ENCODE measurements at regions not wholly inside any gene's neighbourhood (a gene's known extent, or its start where the extent isn't known, plus 50 kb on each side); places are given as distances from the start of the nearest gene placed in this dataset.

- no peak for FAIRE-seq
Measured at GRCh38 chr10:36362257-36362656, 720.2 kb upstream of the FZD8 start.

DNA sequence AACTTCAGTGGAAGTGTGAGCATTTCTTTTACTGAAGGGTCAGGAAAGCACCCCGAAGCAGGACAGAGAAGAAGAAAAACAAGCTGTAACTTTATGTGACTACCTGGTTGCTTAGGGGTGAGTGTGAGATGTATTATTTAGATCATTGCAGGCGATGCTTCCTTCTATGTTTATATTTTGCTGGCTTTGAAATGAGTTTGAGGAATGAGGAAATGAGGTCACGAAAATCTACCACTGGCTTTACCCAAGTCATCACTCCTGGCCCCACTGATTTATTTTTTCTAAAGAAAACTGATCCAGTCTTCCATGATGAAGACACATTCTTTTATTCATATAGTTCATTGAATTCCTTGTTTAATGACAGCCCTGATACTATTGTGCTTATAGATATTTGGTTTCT lies 716.6 kb upstream of the FZD8 start:
- Histone ChIP-seq H3K9ac (replicated peaks; ENCODE audit: extremely low read depth, insufficient read depth, low read length) (no peak overlapping the region), H3K4me2 (ENCODE audit: insufficient read depth, low read length) (no peak overlapping the region), H4K20me1 (replicated peaks; ENCODE audit: control insufficient read depth, extremely low read depth, insufficient read depth, low read length) (no peaks in the 10 kb centered on the region), H3K27ac (ENCODE audit: insufficient read depth, low read depth, low read length) (no peak overlapping the region), H3K36me3 (ENCODE audit: control insufficient read depth in 2 of 2, extremely low read depth in 1 of 2, insufficient read depth in 2 of 2, low read length in 2 of 2) (no peaks in the 10 kb centered on the region), H3K4me1 (ENCODE audit: control insufficient read depth, extremely low read depth, insufficient read depth, low read length) (no peaks in the 10 kb centered on the region), H2AFZ (ENCODE audit: low read depth, low read length) (no peak overlapping the region), H3K27me3 (ENCODE audit: control insufficient read depth in 2 of 2, insufficient read depth in 2 of 2, low read length in 2 of 2) (no peaks in the 10 kb centered on the region), H3K9me1 (replicated peaks; ENCODE audit: control insufficient read depth, extremely low read depth, insufficient read depth, low read length) (no peaks in the 10 kb centered on the region), H3K79me2 (ENCODE audit: control insufficient read depth, insufficient read depth, low read length) (no peaks in the 10 kb centered on the region), H3K4me3 (replicated peaks in 1 of 3; ENCODE audit: insufficient read depth in 1 of 3, low read depth in 1 of 3, low read length in 3 of 3) (no peak overlapping the region), H3K9me3 (replicated peaks; ENCODE audit: control insufficient read depth, insufficient read depth, low read length) (no peaks in the 10 kb centered on the region)
- DNase-seq (ENCODE audit: low read depth, low spot score) (no peak), FAIRE-seq (no peak)
- ChIA-PET CTCF (no interaction called here), POLR2A (no interaction called here)
- TF ChIP-seq GATA2 (IDR thresholded peaks at IDR 0.05; ENCODE audit: insufficient read depth, insufficient read length, low read depth, low read length), result no peak
- TF ChIP-seq, protein P1, sequence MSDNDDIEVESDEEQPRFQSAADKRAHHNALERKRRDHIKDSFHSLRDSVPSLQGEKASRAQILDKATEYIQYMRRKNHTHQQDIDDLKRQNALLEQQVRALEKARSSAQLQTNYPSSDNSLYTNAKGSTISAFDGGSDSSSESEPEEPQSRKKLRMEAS (IDR thresholded peaks at IDR 0.05; ENCODE audit: insufficient read depth, insufficient read length), result no peak
- no peak for TF ChIP-seq EZH2 (IDR thresholded peaks at IDR 0.05; ENCODE audit: borderline replicate concordance, low read depth, low read length, severe bottlenecking)
- no peak for TF ChIP-seq CTCF (IDR thresholded peaks at IDR 0.05; ENCODE audit: extremely low read depth in 1 of 2, insufficient read depth in 1 of 2, low read depth in 1 of 2, low read length in 2 of 2)
- TF ChIP-seq POLR2A (IDR thresholded peaks at IDR 0.05; ENCODE audit: low read depth, low read length), result no peak
- no peak for TF ChIP-seq MYC (IDR thresholded peaks at IDR 0.05; ENCODE audit: low read depth, low read length)
- TF ChIP-seq POLR2AphosphoS5 (IDR thresholded peaks at IDR 0.05; ENCODE audit: insufficient read depth, low read depth, low read length), result no peak
- no peak for TF ChIP-seq JUN (IDR thresholded peaks at IDR 0.05; ENCODE audit: borderline replicate concordance, insufficient read depth, insufficient read length, low read depth)
- TF ChIP-seq FOS (IDR thresholded peaks at IDR 0.05; ENCODE audit: borderline replicate concordance, insufficient read depth, low read length), result no peak
- no TSS peak for BruUV-seq (replicated peaks)
- intact Hi-C loops (cut with micrococcal nuclease) (no loop called here), dilution Hi-C loops (cut with MboI; ENCODE audit: extremely low pct_ligation_motif_present, low sequenced_read_pairs) (no loop called here)

More at GRCh38 chr10:36362257-36362656, 720.2 kb upstream of the FZD8 start:
- H3K9me1 ChIP-seq (replicated peaks; ENCODE audit: control insufficient read depth, extremely low read depth, insufficient read depth, low read length), result no peaks in the 10 kb centered on the region
- no peak overlapping the region for H3K4me2 ChIP-seq (ENCODE audit: insufficient read depth, low read length)
- H3K79me2 ChIP-seq (ENCODE audit: control insufficient read depth, insufficient read depth, low read length), result no peaks in the 10 kb centered on the region
- H2AFZ ChIP-seq (ENCODE audit: low read depth, low read length), result no peak overlapping the region
- intact Hi-C loops (cut with micrococcal nuclease) (no loop called here), dilution Hi-C loops (cut with MboI; ENCODE audit: extremely low pct_ligation_motif_present, low sequenced_read_pairs) (no loop called here)
- no peaks in the 10 kb centered on the region for H3K9me3 ChIP-seq (replicated peaks; ENCODE audit: control insufficient read depth, insufficient read depth, low read length)
- TF ChIP-seq POLR2A (IDR thresholded peaks at IDR 0.05; ENCODE audit: low read depth, low read length) (no peak), EZH2 (IDR thresholded peaks at IDR 0.05; ENCODE audit: borderline replicate concordance, low read depth, low read length, severe bottlenecking) (no peak), MYC (IDR thresholded peaks at IDR 0.05; ENCODE audit: low read depth, low read length) (no peak), JUN (IDR thresholded peaks at IDR 0.05; ENCODE audit: borderline replicate concordance, insufficient read depth, insufficient read length, low read depth) (no peak), GATA2 (IDR thresholded peaks at IDR 0.05; ENCODE audit: insufficient read depth, insufficient read length, low read depth, low read length) (no peak), FOS (IDR thresholded peaks at IDR 0.05; ENCODE audit: borderline replicate concordance, insufficient read depth, low read length) (no peak)
- no peak overlapping the region for H3K4me3 ChIP-seq (replicated peaks in 1 of 3; ENCODE audit: insufficient read depth in 1 of 3, low read depth in 1 of 3, low read length in 3 of 3)
- H3K9ac ChIP-seq (replicated peaks; ENCODE audit: extremely low read depth, insufficient read depth, low read length), result no peak overlapping the region
- no peak overlapping the region for H3K27ac ChIP-seq (ENCODE audit: insufficient read depth, low read depth, low read length)
- DNase-seq (ENCODE audit: low read depth, low spot score), result no peak
- no peaks in the 10 kb centered on the region for H3K27me3 ChIP-seq (ENCODE audit: control insufficient read depth in 2 of 2, insufficient read depth in 2 of 2, low read length in 2 of 2)
- no peaks in the 10 kb centered on the region for H3K36me3 ChIP-seq (ENCODE audit: control insufficient read depth in 2 of 2, extremely low read depth in 1 of 2, insufficient read depth in 2 of 2, low read length in 2 of 2)
- no TSS peak for BruUV-seq (replicated peaks)
- CTCF ChIA-PET, result no interaction called here
- POLR2A ChIA-PET, result interaction anchor here (0.7 kb wide), 1 partner anchor 686 kb away, joined by 3 read pairs; no protein-coding TSS in a partner anchor
- H4K20me1 ChIP-seq (replicated peaks; ENCODE audit: control insufficient read depth, extremely low read depth, insufficient read depth, low read length), result no peaks in the 10 kb centered on the region
- H3K4me1 ChIP-seq (ENCODE audit: control insufficient read depth, extremely low read depth, insufficient read depth, low read length), result no peaks in the 10 kb centered on the region

Measured in endothelial cell of umbilical vein (primary cell).